Caki2 (cell line): ENCODE measurements at regions not wholly inside any gene's neighbourhood (a gene's known extent, or its start where the extent isn't known, plus 50 kb on each side); places are given as distances from the start of the nearest gene placed in this dataset.
A peak's percentile ranks its signal among the peaks of the same experiment; 100 is the strongest.

ENCODE experiments used
- DNase-seq: peaks from one replicate; pipeline ENCODE4 v3.0.0-alpha.2; 2015; ENCODE audit warnings: low read depth
- in situ Hi-C: cut with HindIII; loops from 2 replicates; pipeline ENCODE4 v1.10.0; 2016; ENCODE audit warnings: low sequenced_read_pairs, low pct_unique_long_range_greater_than_20kb, mixed read lengths

DNA sequence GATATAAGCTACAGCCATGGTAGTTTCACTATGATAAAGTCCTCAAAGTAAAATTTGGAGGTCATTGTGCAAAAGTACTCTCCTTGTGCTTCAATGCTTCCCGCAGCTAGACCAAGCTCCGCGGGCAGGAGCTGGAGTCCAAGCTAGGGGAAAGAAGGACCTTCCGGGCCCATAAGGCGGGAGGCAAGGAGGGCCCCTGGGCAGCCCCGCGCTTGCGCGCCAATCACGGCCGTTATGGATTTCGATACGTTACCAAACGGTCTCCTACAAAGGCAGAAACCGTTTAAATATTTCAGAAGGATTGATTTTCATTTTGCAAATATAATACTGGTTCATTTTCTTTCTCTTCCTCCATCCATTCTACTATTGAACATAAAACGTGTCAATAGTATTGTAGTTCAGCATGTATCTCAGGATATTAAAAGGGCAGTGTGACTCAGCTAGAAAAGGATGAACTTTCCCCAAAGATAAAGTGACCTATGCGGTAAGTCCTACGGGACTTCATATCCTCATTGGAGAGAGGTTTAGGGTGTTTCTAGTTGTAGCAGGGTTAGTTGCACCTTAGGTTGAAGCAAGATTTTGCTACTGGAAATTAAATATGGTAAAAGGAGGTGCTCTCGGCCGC lies 128.0 kb downstream of the KIF20B start:
- in situ Hi-C loops, result no loop called here
- DNase-seq, result no peak

DNA sequence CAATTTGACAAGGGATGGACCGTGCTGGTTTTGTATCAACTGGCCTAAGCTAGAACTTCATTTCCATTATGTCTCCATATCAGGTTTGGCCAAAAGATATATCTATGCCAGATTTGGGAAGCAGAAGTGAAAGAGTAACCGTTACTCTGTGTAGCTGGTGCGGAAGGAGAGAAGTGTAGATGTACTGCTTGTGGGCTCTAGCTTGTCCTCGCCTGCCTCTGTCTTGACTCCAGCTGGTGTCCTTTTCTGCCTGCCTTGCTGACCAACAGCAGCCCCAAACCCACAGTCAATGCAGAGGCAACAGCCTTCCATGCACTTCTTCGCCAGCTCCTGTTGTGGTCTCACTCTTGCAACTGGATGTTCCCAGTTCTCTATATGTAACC lies 128.5 kb downstream of the KIF20B start:
- in situ Hi-C loops, result no loop called here
- no peak for DNase-seq

GRCh38 chr10:89830624-89831023 lies 129.2 kb downstream of the KIF20B start:
- in situ Hi-C loops, result no loop called here
- DNase-seq, result no peak

DNA sequence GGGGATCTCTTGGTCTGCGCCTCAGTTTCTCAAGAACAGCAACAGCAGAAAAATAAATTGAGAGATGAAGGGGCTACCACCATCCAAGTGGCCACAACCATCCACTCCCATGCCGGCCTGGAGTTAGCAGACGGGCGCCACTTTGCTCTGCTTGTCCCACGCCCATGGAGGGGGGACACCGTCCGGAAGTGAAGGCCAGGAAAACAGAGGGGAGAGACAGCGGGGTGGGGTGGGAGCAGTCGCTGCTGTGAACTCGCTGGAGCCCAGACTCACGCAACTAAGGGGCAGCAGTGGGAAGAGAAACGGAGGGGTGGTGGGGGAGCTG lies 135.4 kb downstream of the KIF20B start:
- in situ Hi-C loops, result no loop called here
- no peak for DNase-seq

DNA sequence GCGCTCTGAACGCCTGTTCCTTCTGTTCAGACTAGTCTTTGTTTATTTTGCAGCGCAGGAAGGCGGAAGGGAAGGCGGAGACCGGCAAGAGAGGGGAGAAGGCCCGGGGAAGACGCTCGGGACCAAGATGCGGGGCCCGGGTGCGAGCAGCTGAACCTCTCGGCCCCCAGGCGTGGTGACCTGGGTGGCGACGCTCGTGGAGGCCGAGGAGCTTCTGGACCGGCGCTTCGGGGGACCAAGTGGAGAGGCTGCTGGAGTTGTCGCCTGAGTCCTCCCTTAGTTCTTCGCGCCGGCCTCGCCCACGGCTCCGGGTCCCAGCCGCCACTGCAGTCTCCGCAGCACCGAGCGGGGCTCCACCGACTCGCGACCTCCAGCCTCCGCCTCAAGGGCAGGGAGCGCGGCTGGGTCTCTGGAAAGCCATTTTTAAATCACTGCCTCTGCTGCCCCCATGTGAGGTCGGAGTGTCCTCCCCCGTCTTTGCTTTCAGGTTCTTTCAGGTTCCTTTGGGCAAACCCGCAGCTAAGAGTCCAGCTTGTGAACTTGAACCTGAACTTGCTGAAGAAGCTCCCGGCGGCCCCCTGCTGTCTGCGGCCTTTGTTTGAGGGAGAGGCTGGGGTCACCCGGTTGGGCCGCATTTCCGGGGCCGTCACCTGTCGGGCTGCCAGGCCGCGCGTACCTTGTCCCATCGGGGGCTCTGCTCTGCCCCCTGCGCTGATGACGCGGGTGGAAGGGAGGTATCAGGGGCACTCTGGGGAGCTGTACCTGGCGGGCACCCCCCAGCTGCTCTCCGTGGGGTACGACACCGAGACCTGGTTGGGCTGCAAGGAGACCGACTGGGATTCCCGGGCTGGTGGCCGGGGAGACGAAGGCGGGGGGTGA lies 136.0 kb downstream of the KIF20B start:
- in situ Hi-C loops, result no loop called here
- DNase-seq, result no peak

DNA sequence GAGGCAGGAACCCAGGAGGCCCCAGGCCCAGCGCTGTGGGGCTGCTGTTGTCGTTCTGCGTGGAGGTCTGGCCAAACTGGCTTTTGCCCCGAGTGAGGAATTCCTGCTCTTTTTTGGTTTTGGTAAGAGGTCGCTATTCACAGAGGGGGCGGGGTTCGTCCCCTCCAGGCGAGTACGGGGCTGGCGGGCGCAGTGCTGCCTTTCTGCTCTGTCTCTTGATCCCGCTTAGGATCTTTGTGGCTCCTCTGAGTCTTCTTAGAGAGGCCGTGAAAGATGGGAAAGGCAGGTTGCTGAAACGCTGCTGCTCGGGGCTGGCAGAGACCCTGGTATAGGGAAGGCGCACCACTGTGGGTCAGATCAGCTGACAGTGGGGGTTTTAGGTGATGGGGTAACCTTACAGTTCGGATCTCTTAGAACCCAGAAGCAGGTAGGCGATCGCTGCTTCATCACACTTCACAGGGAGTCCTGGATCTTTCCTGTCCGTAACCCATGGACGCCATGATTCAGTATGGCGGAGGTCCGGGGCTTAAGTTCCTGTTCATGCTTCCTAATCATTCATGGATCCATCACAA lies 136.7 kb downstream of the KIF20B start:
- no peak for DNase-seq
- in situ Hi-C loops, result no loop called here

- in situ Hi-C loops, result no loop called here
- DNase-seq, result peak; percentile 5
Observed at GRCh38 chr10:89845541-89846280, 144.3 kb downstream of the KIF20B start.

GRCh38 chr10:89846281-89846630 lies 144.9 kb downstream of the KIF20B start:
- DNase-seq, result no peak
- in situ Hi-C loops, result no loop called here

DNA sequence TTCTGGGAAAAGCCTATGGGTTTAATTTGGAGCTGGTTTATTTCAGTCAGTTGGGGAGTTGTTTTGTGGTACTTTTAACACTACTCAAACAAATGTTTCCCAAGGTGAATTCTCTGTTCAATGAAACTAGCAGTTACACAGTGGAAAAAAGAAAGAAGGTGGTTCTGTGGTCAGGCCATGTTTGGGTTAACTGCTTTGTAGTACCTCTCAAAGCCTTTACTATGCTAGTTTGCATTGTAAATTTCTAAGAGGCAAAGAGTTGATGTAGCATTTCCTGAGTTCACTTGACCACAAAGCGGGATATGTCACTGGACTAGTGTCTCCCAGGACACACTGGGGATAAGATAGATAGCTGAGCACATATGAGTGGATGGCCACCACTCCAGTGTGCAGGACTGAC lies 145.4 kb downstream of the KIF20B start:
- in situ Hi-C loops, result no loop called here
- no peak for DNase-seq

DNA sequence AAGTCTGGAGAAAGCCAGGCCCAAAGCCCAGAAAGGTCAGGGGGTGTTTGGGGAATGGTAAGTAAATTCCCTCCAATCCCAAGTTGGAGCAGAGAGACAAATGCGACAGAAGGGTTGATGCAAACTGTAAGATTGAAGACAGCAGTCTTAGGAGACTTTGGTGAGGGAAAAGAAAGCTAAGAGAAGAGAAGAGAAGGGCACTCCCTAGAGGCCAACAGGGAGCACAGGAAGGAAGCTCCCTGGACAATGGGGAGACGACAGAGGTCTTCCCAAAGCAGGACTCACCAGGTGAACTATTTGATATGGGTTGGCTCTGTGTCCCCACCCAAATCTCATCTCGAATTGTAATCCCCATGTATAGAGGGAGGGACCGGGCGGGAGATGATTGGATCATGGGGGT lies 151.5 kb downstream of the KIF20B start:
- in situ Hi-C loops, result no loop called here

GRCh38 chr10:89853781-89854191 lies 152.4 kb downstream of the KIF20B start:
- in situ Hi-C loops, result no loop called here
- no peak for DNase-seq

More for the DNA sequence above, 151.5 kb downstream of the KIF20B start:
- DNase-seq, result no peak

DNA sequence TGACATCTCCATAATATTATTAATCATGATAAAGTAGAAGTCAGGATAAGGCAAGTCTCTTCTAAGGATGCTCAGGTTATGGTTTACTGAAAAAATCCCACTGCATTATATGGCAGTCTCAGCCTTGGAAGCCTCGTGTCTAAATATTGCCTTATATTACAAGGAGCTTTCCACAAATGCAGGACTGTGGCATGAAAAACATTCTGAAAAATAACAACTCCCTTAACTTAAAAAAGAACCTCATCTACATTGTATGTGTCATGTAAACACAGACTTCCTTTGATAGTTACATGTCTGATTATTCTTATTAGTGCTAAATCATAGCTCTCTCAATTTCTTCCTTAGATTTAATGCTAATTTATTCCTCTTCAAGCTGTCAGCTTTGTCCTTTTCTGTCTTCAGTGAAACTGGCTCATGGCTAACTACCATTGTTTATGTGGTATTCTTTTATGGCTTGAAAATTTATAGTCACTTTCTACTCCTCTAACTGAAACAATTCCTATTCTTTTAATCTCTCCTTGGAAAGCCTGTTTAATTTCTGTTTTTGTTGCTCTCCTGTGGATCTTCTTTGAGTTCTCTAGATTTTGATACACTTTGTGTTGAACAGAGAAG lies 156.1 kb downstream of the KIF20B start:
- no peak for DNase-seq

DNA sequence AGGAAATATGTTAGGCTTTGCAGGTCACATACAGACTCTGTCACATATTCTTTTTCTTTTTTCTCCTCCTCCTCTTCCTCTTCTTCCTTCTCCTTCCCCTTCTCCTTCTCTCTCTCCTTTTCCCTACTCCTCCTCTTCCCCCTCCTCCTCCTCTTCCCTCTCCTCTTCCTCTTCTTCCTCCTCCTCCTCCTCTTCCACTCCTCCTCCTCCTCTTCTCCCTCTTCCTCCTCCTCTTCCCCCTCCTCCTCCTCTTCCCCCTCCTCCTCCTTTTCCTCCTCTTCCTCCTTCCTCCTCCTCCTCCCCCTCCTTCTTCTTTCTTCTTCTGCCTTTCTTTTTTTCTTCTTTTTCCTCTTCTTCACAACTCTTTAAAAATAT lies 159.8 kb downstream of the KIF20B start:
- in situ Hi-C loops, result no loop called here
- no peak for DNase-seq

More for the DNA sequence above, 156.1 kb downstream of the KIF20B start:
- in situ Hi-C loops, result no loop called here

- no peak for DNase-seq
- in situ Hi-C loops, result no loop called here
Observed at GRCh38 chr10:89861584-89862301, 160.4 kb downstream of the KIF20B start.

GRCh38 chr10:89867964-89868363 lies 166.6 kb downstream of the KIF20B start:
- in situ Hi-C loops, result no loop called here
- peak; percentile 6 for DNase-seq

DNA sequence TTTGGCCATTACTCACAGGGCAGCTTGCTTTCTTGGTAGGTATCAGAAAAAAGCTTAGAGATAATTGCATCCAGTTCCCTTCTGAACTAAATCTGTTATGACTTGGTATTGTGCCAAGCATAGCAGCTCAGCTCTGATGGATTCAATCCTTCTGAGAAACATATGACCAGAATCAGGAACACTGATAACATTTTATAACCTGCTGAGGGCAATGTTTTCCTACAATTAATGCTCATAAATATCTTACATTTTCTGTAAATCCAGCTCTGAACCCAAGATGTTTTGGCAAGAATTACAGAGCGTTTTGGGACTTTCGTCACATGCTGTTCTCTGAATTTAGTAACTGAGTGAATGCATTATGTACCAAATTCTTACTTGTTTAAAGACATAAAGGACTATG lies 167.8 kb downstream of the KIF20B start:
- in situ Hi-C loops, result no loop called here

DNA sequence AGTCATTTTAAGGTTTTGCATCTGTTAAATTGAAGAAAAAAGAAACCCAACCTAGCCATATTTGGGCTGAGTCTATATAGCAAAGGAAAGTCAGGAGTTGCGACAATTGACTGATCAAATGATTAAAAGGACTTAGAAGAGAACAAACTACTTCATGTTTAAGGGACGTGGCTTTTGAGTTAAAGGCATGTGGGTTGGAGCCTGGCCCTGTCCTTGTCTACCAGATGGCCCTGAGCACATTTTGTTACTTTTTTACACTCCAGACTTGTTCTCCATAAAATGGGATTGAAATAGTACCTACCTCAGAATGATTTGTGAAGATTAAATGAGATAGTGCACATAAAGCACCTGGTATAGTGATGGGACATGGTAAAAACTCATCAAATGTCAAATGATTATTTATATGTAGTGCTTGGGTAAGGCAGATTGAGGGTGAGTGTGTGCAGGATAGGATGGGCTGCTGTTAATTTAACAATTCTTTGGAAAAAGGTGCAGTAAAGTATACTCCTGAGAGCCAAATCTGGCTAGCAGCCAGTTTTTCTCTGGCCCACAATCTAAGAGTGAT lies 168.3 kb downstream of the KIF20B start:
- in situ Hi-C loops, result no loop called here
- DNase-seq, result no peak

More for the DNA sequence above, 167.8 kb downstream of the KIF20B start:
- DNase-seq, result no peak

DNA sequence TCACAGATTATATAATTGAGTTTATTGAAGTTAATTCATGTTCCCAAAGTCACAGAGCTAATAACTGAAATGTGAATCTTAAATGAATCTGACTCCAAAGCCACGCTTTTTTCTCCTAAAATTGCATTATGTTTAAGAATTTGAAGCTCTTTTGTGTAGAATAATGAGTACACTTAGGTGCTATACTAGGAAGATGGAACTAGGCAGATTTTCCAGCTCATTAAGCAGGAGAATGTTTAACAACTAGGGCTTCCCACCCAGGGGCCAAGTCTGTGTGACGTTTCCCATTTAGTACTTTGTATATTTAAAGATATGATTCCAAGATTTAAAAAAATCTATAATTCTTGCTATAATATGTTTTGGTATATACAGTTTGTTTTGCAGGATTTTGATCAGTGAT lies 169.5 kb downstream of the KIF20B start:
- DNase-seq, result no peak
- in situ Hi-C loops, result no loop called here
